HepG2 (cell line): ENCODE measurements at regions not wholly inside any gene's neighbourhood (a gene's known extent, or its start where the extent isn't known, plus 50 kb on each side); places are given as distances from the start of the nearest gene placed in this dataset.

Experiments used
- ARID2 ChIP-seq: sonication (generic); formaldehyde crosslinking; IDR thresholded peaks from 2 replicates; pipeline ENCODE4 v1.8.1; 2022; ENCODE audit warnings: mild to moderate bottlenecking, missing genetic modification reagents, borderline replicate concordance
- BHLHE40 ChIP-seq: IDR thresholded peaks from 2 replicates; pipeline ENCODE4 v1.6.1; 2011; ENCODE audit warnings: low read length, improper control_type of control experiment
- CC2D1A ChIP-seq: sonication (generic); formaldehyde crosslinking; IDR thresholded peaks from 2 replicates; pipeline ENCODE4 v1.8.1; 2023; ENCODE audit warnings: mild to moderate bottlenecking, missing genetic modification reagents
- ESRRA ChIP-seq: sonication (generic); formaldehyde crosslinking; IDR thresholded peaks from 2 replicates; pipeline ENCODE4 v1.5.1; 2020; ENCODE audit warnings: mild to moderate bottlenecking, low read depth, missing genetic modification reagents
- GABPA ChIP-seq, 2 experiments: IDR thresholded peaks; 2 replicates each; pipeline ENCODE4 v1.6.1; 2011 to 2016; ENCODE audit warnings: low read depth in 2 of 2, low read length in 1 of 2, missing biosample characterization in 1 of 2, missing genetic modification characterization in 1 of 2
- HOXD1 ChIP-seq: sonication (generic); formaldehyde crosslinking; IDR thresholded peaks from 2 replicates; pipeline ENCODE4 v1.5.0; 2020; ENCODE audit warnings: missing genetic modification reagents
- IRF1 ChIP-seq: sonication (generic); formaldehyde crosslinking; IDR thresholded peaks from 2 replicates; pipeline ENCODE4 v1.4.0; 2020; ENCODE audit warnings: low read depth, mild to moderate bottlenecking, missing genetic modification reagents
- JUNB ChIP-seq: sonication (generic); formaldehyde crosslinking; IDR thresholded peaks from 2 replicates; pipeline ENCODE4 v1.8.0; 2022; ENCODE audit warnings: missing genetic modification reagents, mild to moderate bottlenecking, borderline replicate concordance
- KLF12 ChIP-seq: sonication (generic); formaldehyde crosslinking; IDR thresholded peaks from 2 replicates; pipeline ENCODE4 v1.4.0; 2020; ENCODE audit warnings: missing genetic modification reagents, borderline replicate concordance
- MTA3 ChIP-seq: sonication (generic); formaldehyde crosslinking; IDR thresholded peaks from 2 replicates; pipeline ENCODE4 v1.4.0; 2020; ENCODE audit warnings: missing genetic modification reagents
- NCOA2 ChIP-seq: sonication (generic); formaldehyde crosslinking; IDR thresholded peaks from 2 replicates; pipeline ENCODE4 v1.8.0; 2022; ENCODE audit warnings: inconsistent platforms
- NFATC3 ChIP-seq: sonication (generic); formaldehyde crosslinking; IDR thresholded peaks from 2 replicates; pipeline ENCODE4 v1.5.1; 2020; ENCODE audit warnings: mild to moderate bottlenecking, missing genetic modification reagents
- PLRG1 ChIP-seq: fragments of 450-650 bp; conservative IDR thresholded peaks from 2 replicates; pipeline ENCODE4 v1.6.1; 2016
- TBX3 ChIP-seq: fragments of 450-650 bp; IDR thresholded peaks from 2 replicates; pipeline ENCODE4 v1.6.1; 2017; ENCODE audit warnings: antibody characterized with exemption, mild to moderate bottlenecking, inconsistent platforms, borderline replicate concordance
- ZBTB1 ChIP-seq: sonication (generic); formaldehyde crosslinking; IDR thresholded peaks from 2 replicates; pipeline ENCODE4 v1.4.0; 2020; ENCODE audit warnings: missing genetic modification reagents, borderline replicate concordance
- ZIK1 ChIP-seq: sonication (generic); formaldehyde crosslinking; IDR thresholded peaks from 2 replicates; pipeline ENCODE4 v1.5.0; 2020; ENCODE audit warnings: mild to moderate bottlenecking, low read depth, missing genetic modification reagents, borderline replicate concordance
- ZKSCAN1 ChIP-seq: fragments of 150-350 bp; IDR thresholded peaks from 2 replicates; pipeline ENCODE4 v1.6.1; 2014; ENCODE audit warnings: low read length
- ZNF280D ChIP-seq: sonication (generic); formaldehyde crosslinking; IDR thresholded peaks from 2 replicates; pipeline ENCODE4 v1.5.1; 2020; ENCODE audit warnings: mild to moderate bottlenecking, missing genetic modification reagents
- ZNF546 ChIP-seq: sonication (generic); formaldehyde crosslinking; conservative IDR thresholded peaks from 2 replicates; pipeline ENCODE4 v1.8.1; 2023; ENCODE audit warnings: mild to moderate bottlenecking, missing genetic modification reagents
- ZNF607 ChIP-seq: sonication (generic); formaldehyde crosslinking; IDR thresholded peaks from 2 replicates; pipeline ENCODE4 v1.5.1; 2020; ENCODE audit warnings: missing genetic modification reagents, mild to moderate bottlenecking, borderline replicate concordance
- ZNF850 ChIP-seq: sonication (generic); formaldehyde crosslinking; conservative IDR thresholded peaks from 2 replicates; pipeline ENCODE4 v1.9.0; 2021; ENCODE audit warnings: mild to moderate bottlenecking, missing genetic modification reagents
- TF ChIP-seq, protein P1 (sequence below): IDR thresholded peaks from 2 replicates; pipeline ENCODE4 v1.4.0; 2020; ENCODE audit warnings: mild to moderate bottlenecking, missing genetic modification reagents

- TF ChIP-seq ZBTB1 (CRISPR knock-in tag) = no peak
- TF ChIP-seq GABPA (IDR thresholded peaks at IDR 0.05; ENCODE audit: low read depth, low read length) = no peak
- TF ChIP-seq GABPA (CRISPR knock-in tag; IDR thresholded peaks at IDR 0.05; ENCODE audit: low read depth) = peak; percentile 39; the same call in 1 of the 2 replicates
- TF ChIP-seq MTA3 (CRISPR knock-in tag) = no peak
- peak; percentile 69; the same call in 1 of the 2 replicates for TF ChIP-seq IRF1 (CRISPR knock-in tag)
- TF ChIP-seq BHLHE40 = peak; percentile 72; the same call in 1 of the 2 replicates
- TF ChIP-seq PLRG1 = no peak
- TF ChIP-seq ZKSCAN1 = no peak; the same call in none of the 2 replicates
- TF ChIP-seq NFATC3 (CRISPR knock-in tag) = peak; percentile 54
- TF ChIP-seq ESRRA (CRISPR knock-in tag) = peak; percentile 100
- TF ChIP-seq ZNF607 (CRISPR knock-in tag) = peak; percentile 32; the same call in 1 of the 2 replicates
- TF ChIP-seq KLF12 (CRISPR knock-in tag) = no peak
- TF ChIP-seq ZNF546 = peak; percentile 63; the same call in 1 of the 2 replicates
- peak; percentile 98 for TF ChIP-seq HOXD1
- TF ChIP-seq, protein P1, sequence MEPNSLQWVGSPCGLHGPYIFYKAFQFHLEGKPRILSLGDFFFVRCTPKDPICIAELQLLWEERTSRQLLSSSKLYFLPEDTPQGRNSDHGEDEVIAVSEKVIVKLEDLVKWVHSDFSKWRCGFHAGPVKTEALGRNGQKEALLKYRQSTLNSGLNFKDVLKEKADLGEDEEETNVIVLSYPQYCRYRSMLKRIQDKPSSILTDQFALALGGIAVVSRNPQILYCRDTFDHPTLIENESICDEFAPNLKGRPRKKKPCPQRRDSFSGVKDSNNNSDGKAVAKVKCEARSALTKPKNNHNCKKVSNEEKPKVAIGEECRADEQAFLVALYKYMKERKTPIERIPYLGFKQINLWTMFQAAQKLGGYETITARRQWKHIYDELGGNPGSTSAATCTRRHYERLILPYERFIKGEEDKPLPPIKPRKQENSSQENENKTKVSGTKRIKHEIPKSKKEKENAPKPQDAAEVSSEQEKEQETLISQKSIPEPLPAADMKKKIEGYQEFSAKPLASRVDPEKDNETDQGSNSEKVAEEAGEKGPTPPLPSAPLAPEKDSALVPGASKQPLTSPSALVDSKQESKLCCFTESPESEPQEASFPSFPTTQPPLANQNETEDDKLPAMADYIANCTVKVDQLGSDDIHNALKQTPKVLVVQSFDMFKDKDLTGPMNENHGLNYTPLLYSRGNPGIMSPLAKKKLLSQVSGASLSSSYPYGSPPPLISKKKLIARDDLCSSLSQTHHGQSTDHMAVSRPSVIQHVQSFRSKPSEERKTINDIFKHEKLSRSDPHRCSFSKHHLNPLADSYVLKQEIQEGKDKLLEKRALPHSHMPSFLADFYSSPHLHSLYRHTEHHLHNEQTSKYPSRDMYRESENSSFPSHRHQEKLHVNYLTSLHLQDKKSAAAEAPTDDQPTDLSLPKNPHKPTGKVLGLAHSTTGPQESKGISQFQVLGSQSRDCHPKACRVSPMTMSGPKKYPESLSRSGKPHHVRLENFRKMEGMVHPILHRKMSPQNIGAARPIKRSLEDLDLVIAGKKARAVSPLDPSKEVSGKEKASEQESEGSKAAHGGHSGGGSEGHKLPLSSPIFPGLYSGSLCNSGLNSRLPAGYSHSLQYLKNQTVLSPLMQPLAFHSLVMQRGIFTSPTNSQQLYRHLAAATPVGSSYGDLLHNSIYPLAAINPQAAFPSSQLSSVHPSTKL = peak; percentile 95
- peak; percentile 78 for TF ChIP-seq ZNF280D (CRISPR knock-in tag)
- TF ChIP-seq TBX3 = peak; percentile 97
- peak; percentile 5; the same call in 1 of the 2 replicates for TF ChIP-seq ZIK1 (CRISPR knock-in tag)
- no peak; the same call in 1 of the 2 replicates for TF ChIP-seq ARID2
- TF ChIP-seq NCOA2 (CRISPR knock-in tag) = peak; percentile 98
- TF ChIP-seq CC2D1A (CRISPR knock-in tag) = 0 out of 2 replicates have a peak, but pooled peaks have one; percentile 33
- TF ChIP-seq JUNB (CRISPR knock-in tag) = peak; percentile 91
- peak; percentile 80; the same call in 1 of the 2 replicates for TF ChIP-seq ZNF850 (CRISPR knock-in tag)
These were observed 279.0 kb downstream of the SOX9 start (continued) for GRCh38 chr17:72399608-72400487.
